VCaP (cell line): ENCODE measurements at regions not wholly inside any gene's neighbourhood (a gene's known extent, or its start where the extent isn't known, plus 50 kb on each side); places are given as distances from the start of the nearest gene placed in this dataset.

Source experiments
- H3K27ac ChIP-seq: fragments of 450-650 bp; 2 replicates; pipeline ENCODE4 v1.5.1; 2017
- CTCF ChIP-seq: fragments of 450-650 bp; conservative IDR thresholded peaks from 2 replicates; pipeline ENCODE4 v1.5.1; 2017; ENCODE audit warnings: mild to moderate bottlenecking, moderate library complexity

- no peak overlapping the region for H3K27ac ChIP-seq
- no peak for TF ChIP-seq CTCF
Measured at GRCh38 chr17:79350533-79350932, 260.3 kb downstream of the RBFOX3 start.

- no peak for TF ChIP-seq CTCF
- no peak overlapping the region for H3K27ac ChIP-seq
Measured at GRCh38 chr17:79349506-79350400, 261.1 kb downstream of the RBFOX3 start.

GRCh38 chr17:79342376-79342775, 267.8 kb downstream of the ENGASE start:
- H3K27ac ChIP-seq, result no peak overlapping the region

GRCh38 chr17:79341816-79342215, 267.2 kb downstream of the ENGASE start:
- H3K27ac ChIP-seq, result no peak overlapping the region
- TF ChIP-seq CTCF, result no peak

More at GRCh38 chr17:79342376-79342775, 267.8 kb downstream of the ENGASE start:
- TF ChIP-seq CTCF, result no peak

GRCh38 chr17:79341222-79341780, 266.7 kb downstream of the ENGASE start:
- H3K27ac ChIP-seq, result no peak overlapping the region
- TF ChIP-seq CTCF, result no peak

- TF ChIP-seq CTCF, result no peak
- H3K27ac ChIP-seq, result no peak overlapping the region
Measured at GRCh38 chr17:79340333-79341221, 266.0 kb downstream of the ENGASE start.

GRCh38 chr17:79339321-79339720, 264.7 kb downstream of the ENGASE start:
- no peak for TF ChIP-seq CTCF
- no peak overlapping the region; the same call in 1 of the 2 replicates for H3K27ac ChIP-seq
